ENCODE measurements at regions not wholly inside any gene's neighbourhood (a gene's known extent, or its start where the extent isn't known, plus 50 kb on each side); places are given as distances from the start of the nearest gene placed in this dataset.

- TF ChIP-seq POLR2A (IDR thresholded peaks at IDR 0.05; ENCODE audit: low read length) = no peak
- no peak for TF ChIP-seq GATA1 (IDR thresholded peaks at IDR 0.05; ENCODE audit: low read depth, low read length)
- no peak for DNase-seq
These were observed 80.3 kb downstream of the LLPH start for GRCh38 chr12:66050283-66050576.

- TF ChIP-seq POLR2A (IDR thresholded peaks at IDR 0.05; ENCODE audit: low read length) (no peak), GATA1 (IDR thresholded peaks at IDR 0.05; ENCODE audit: low read depth, low read length) (no peak)
- DNase-seq = no peak
These were observed 80.8 kb downstream of the LLPH start for GRCh38 chr12:66049538-66050282.

GRCh38 chr12:66048835-66049537, 81.6 kb downstream of the LLPH start:
- no peak for TF ChIP-seq GATA1 (IDR thresholded peaks at IDR 0.05; ENCODE audit: low read depth, low read length)
- no peak for TF ChIP-seq POLR2A (IDR thresholded peaks at IDR 0.05; ENCODE audit: low read length)
- no peak for DNase-seq

- no peak for DNase-seq
- no peak for TF ChIP-seq POLR2A (IDR thresholded peaks at IDR 0.05; ENCODE audit: low read length)
- no peak for TF ChIP-seq GATA1 (IDR thresholded peaks at IDR 0.05; ENCODE audit: low read depth, low read length)
These were observed 82.2 kb downstream of the LLPH start for GRCh38 chr12:66048218-66048834.

GRCh38 chr12:66047411-66048021, 83.0 kb downstream of the LLPH start:
- TF ChIP-seq GATA1 (IDR thresholded peaks at IDR 0.05; ENCODE audit: low read depth, low read length) (no peak), POLR2A (IDR thresholded peaks at IDR 0.05; ENCODE audit: low read length) (no peak)
- DNase-seq = no peak

- no peak for TF ChIP-seq GATA1 (IDR thresholded peaks at IDR 0.05; ENCODE audit: low read depth, low read length)
- no peak for TF ChIP-seq POLR2A (IDR thresholded peaks at IDR 0.05; ENCODE audit: low read length)
These were observed 85.0 kb downstream of the LLPH start for GRCh38 chr12:66045506-66045905.

GRCh38 chr12:66044731-66045130, 85.8 kb downstream of the LLPH start:
- TF ChIP-seq POLR2A (IDR thresholded peaks at IDR 0.05; ENCODE audit: low read length) = no peak
- TF ChIP-seq GATA1 (IDR thresholded peaks at IDR 0.05; ENCODE audit: low read depth, low read length) = no peak

More at GRCh38 chr12:66045506-66045905, 85.0 kb downstream of the LLPH start:
- DNase-seq = no peak

GRCh38 chr12:66043035-66043434, 87.5 kb downstream of the LLPH start:
- DNase-seq = no peak

More at GRCh38 chr12:66044731-66045130, 85.8 kb downstream of the LLPH start:
- no peak for DNase-seq

GRCh38 chr12:66041651-66042363, 88.7 kb downstream of the LLPH start:
- TF ChIP-seq POLR2A (IDR thresholded peaks at IDR 0.05; ENCODE audit: low read length) = no peak
- TF ChIP-seq GATA1 (IDR thresholded peaks at IDR 0.05; ENCODE audit: low read depth, low read length) = no peak
- no peak for DNase-seq

More at GRCh38 chr12:66043035-66043434, 87.5 kb downstream of the LLPH start:
- TF ChIP-seq GATA1 (IDR thresholded peaks at IDR 0.05; ENCODE audit: low read depth, low read length) (no peak), POLR2A (IDR thresholded peaks at IDR 0.05; ENCODE audit: low read length) (no peak)

- DNase-seq = no peak
- TF ChIP-seq POLR2A (IDR thresholded peaks at IDR 0.05; ENCODE audit: low read length) (no peak), GATA1 (IDR thresholded peaks at IDR 0.05; ENCODE audit: low read depth, low read length) (no peak)
These were observed 94.2 kb downstream of the LLPH start for GRCh38 chr12:66036317-66036716.

- TF ChIP-seq GATA1 (IDR thresholded peaks at IDR 0.05; ENCODE audit: low read depth, low read length) = no peak
- no peak for TF ChIP-seq POLR2A (IDR thresholded peaks at IDR 0.05; ENCODE audit: low read length)
- DNase-seq = peak; percentile 30 to 47
These were observed 95.1 kb downstream of the LLPH start for GRCh38 chr12:66035288-66035966.

- no peak for DNase-seq
- TF ChIP-seq POLR2A (IDR thresholded peaks at IDR 0.05; ENCODE audit: low read length) (no peak), GATA1 (IDR thresholded peaks at IDR 0.05; ENCODE audit: low read depth, low read length) (no peak)
These were observed 97.4 kb downstream of the LLPH start for GRCh38 chr12:66033151-66033550.

GRCh38 chr12:66032739-66033138, 97.8 kb downstream of the LLPH start:
- DNase-seq = no peak
- TF ChIP-seq POLR2A (IDR thresholded peaks at IDR 0.05; ENCODE audit: low read length) = no peak
- TF ChIP-seq GATA1 (IDR thresholded peaks at IDR 0.05; ENCODE audit: low read depth, low read length) = no peak

Measured in erythroblast (primary cell).